NCI-H748 treated with DMSO at 0.1 percent for 48 hours (cell line): ENCODE measurements at regions not wholly inside any gene's neighbourhood (a gene's known extent, or its start where the extent isn't known, plus 50 kb on each side); places are given as distances from the start of the nearest gene placed in this dataset.

Experiments used
- DNase-seq: peaks from one replicate; lab custom pipeline; 2025; lab: John Stamatoyannopoulos, UW

DNA sequence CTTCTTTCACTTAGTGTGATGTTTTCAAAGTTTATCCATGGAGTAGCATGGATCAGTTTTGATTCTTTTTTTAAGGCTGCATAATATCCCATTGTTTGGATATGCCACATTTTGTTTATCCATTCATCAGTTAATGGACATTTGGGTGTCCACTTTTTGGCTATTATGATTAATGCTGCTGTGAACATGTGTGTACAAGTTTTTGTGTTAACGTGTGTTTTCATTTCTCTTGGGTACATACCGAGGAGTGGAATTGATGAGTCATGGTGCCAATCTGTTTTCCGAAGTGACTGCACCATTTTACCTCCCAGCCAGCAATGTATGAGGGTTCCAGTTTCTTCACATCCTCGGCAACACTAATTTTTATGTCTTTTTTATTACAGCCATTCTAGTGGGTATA, 78.4 kb upstream of the CCDC28A start:
- DNase-seq, result no peak

DNA sequence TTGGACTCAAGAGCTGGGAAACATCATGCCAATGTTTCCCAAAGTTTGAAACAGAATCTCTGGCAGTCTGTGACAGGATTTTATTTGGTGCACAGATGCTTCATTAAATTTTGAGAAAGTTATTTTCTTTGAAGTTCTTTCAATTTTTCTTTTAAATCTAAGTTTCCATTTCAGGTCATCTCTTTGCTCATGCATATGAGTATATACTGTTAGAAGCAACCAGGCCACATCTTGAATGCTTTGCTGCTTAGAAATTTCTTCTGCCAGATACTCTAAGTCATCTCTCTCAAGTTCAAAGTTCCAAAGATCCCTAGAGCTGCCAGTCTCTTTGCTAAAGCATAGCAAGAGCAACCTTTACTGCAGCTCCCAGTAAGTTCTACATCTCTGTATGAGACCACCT, 59.1 kb upstream of the CCDC28A start:
- DNase-seq, result no peak

DNA sequence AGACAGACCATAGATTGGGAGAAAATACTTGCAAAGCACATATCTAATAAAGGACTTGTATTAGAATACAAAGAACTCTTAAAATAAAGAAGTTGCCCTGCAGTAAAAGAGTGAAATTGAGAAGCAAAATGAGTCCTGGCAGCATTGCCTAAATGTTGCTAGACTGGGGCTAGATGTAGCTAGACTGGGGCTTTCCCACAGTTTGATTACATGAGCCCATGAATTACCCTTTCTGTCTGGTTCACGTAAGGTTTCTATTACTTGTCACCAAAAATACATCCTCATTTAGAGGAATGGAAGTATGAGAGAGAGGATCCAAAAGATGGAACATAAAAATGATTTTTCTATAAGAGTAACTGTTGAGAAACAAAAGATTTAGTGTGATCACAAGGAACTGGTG, 57.6 kb upstream of the CCDC28A start:
- no peak for DNase-seq

DNA sequence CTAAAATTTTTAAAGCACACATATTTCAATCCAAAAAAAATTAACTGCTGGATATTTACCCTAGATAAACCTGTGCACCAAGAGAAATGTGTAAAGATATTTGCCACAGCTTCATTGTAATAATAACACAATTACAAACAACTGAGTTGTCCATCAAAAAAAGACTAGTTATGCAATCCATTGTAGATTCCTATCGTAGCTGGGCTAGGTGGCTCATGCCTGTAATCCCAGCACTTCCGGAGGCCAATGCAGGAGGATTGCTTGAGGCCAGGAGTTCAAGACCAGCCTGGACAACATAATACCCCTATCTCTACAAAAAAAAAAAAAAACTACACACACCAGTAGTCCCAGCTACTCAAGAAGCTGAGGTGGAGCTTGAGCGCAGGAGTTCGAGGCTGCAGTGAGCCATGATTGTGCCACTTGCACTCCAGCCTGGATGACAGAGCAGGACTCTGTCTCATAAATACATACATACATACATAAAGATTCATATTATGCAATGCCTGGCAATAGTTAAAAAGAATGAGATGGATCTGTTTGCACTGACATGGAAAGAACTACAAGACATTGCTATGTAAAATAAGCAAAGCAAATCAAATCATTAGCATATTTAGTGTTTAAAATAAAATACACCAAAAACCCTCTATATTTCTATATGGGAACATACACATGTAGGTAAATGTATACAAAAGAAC, 56.5 kb upstream of the CCDC28A start:
- no peak for DNase-seq

DNA sequence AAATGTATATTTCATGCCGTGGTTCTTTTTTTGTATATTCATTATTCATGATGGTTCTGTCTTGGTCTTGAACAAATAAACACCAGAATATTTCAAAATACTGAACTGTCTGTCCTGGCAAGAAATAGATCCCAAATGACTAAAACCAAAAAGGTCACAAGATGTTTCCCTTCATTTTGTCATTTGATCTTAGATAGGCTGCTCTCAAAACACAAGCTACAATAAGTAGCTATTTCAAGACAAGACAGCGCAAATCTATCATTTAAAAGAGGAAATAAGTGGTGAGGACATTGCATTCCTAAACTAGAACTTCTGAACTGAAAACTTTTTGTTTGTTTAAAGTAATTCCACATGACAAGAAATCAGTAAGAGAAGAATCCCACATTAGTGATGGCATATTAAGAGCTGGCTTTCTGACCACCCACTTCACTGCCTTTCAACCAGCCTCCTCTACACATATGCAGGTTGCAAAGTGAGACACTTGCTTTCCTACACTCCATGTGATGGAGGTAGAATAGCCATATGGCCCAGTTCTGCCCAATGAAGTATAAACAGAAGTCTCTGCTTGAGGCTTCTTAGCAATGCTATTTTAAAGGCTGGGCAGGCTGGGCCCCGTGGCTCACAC, 54.4 kb upstream of the CCDC28A start:
- DNase-seq, result no peak

DNA sequence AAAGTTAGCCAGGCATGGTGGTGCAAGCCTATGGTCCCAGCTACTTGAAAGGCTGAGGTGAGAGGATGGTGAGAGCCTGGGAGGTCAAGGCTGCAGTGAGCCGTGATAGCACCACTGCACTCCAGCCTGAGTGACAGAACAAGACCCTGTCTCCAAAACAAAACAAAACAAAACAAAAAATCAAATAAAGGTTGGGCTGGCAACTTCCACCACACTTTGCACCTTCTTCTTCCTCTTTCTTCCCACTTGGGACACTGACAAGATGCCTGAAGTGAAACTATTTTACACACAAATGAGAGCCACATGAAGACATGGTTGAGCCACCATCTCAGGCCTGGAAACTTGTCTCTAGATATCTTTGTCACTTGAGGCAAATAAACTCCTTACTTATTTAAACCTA, 53.8 kb upstream of the CCDC28A start:
- no peak for DNase-seq

DNA sequence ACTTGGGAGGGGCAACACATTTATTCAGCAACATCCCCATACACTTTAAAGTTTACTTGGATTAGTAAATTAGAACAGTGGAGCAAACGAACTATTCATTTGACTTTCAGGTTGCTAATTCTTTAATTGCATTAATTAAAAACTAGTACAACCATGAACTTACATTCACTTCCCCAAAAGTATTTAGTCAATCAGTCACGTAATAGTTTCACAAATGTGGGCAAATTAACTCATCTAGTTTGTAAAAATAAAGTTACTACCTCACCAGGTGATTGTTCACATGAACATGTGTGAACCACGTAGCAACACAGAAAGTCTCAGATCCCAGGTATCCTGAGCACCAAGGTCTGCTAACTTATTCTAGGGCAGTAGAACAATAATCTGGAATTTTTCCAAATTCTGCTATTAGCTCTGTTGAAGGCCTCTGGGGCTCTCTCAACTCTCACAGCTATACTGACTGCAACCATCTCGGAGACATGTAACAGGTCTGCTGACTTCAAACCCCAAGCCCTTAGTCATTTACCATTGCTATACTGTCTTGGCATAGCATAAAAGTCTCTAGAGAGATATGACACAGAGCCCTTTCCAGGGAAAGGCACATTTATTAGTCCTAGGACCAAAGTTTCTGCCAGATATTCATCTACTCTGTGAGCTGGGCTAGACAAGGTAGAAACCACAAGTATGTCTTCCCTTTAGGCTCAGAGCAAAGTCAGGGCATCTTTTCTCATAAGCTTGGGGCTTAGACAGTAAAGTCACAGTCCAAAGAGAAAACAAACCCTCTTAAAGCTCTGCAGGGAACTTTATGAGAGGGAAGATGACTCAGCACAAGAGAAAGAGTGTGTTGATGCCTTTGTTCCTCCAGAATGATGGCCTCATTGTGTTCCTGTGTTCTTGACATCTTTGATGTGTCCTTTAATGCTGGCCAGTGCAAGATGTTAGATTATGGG, 50.9 kb upstream of the CCDC28A start:
- DNase-seq, result no peak
